Body of pancreas (tissue), 4 donors: ENCODE measurements at regions not wholly inside any gene's neighbourhood (a gene's known extent, or its start where the extent isn't known, plus 50 kb on each side); places are given as distances from the start of the nearest gene placed in this dataset.

Source experiments
- ATAC-seq: fragments of 150-250 bp; one replicate; pipeline ENCODE4 v1.9.1; 2016
- DNase-seq, 4 donors: peaks; one replicate each; pipeline ENCODE4 v3.0.0-alpha.2; 2019
- H3K27ac ChIP-seq, 4 donors: fragments of 200-600 bp; sonication (generic); 1 replicate in 3 of 4; 2 replicates in 1 of 4; pipeline versions ENCODE4 v1.5.1 to v1.6.1; 2016 to 2019; ENCODE audit warnings: mild to moderate bottlenecking in 1 of 4, mixed read lengths in 1 of 4, moderate library complexity in 1 of 4
- H3K27me3 ChIP-seq, 2 donors: fragments of 200-600 bp; sonication (generic); one replicate each; pipeline ENCODE4 v1.6.0; 2016; ENCODE audit warnings: mild to moderate bottlenecking in 1 of 2
- H3K36me3 ChIP-seq, 2 donors: fragments of 200-600 bp; sonication (generic); replicated peaks in 1 of 2; 2 replicates each; pipeline ENCODE4 v1.5.1; 2016; ENCODE audit warnings: low read depth in 2 of 2; ENCODE audit not compliant: insufficient read depth in 1 of 2
- H3K4me1 ChIP-seq: fragments of 200-600 bp; sonication (generic); one replicate; pipeline ENCODE4 v1.6.0; 2016
- H3K4me3 ChIP-seq, 2 donors: fragments of 200-600 bp; sonication (generic); 1 replicate in 1 of 2; 2 replicates in 1 of 2; pipeline ENCODE4 v1.5.1; 2016 to 2019
- H3K9me3 ChIP-seq, 3 donors: fragments of 200-600 bp; sonication (generic); 1 replicate in 2 of 3; 2 replicates in 1 of 3; pipeline ENCODE4 v1.5.1; 2016
- POLR2A ChIP-seq, 3 donors: fragments of 450-650 bp; IDR thresholded peaks; one replicate each; pipeline ENCODE4 v1.6.1; 2016; ENCODE audit warnings: antibody characterized with exemption in 3 of 3, mild to moderate bottlenecking in 2 of 3
- WGBS, 2 donors: methylation state at CpG; one replicate each; pipeline ENCODE4 v1.1.5; 2017; 5-methylcytosine and 5-hydroxymethylcytosine counted together
- intact Hi-C: fragments of 100-400 bp; cut with DNase I; formaldehyde crosslinking; loops from one replicate; pipeline ENCODE4 v1.15.1; 2023
- TF ChIP-seq, protein P1 (sequence below), 7 experiments: fragments of 450-650 bp in 4 of 7; fragments of 200-600 bp in 3 of 7; sonication (generic) in 3 of 7; IDR thresholded peaks; one replicate each; pipeline ENCODE4 v1.5.1; 2016 to 2019; ENCODE audit warnings: antibody characterized with exemption in 7 of 7

DNA sequence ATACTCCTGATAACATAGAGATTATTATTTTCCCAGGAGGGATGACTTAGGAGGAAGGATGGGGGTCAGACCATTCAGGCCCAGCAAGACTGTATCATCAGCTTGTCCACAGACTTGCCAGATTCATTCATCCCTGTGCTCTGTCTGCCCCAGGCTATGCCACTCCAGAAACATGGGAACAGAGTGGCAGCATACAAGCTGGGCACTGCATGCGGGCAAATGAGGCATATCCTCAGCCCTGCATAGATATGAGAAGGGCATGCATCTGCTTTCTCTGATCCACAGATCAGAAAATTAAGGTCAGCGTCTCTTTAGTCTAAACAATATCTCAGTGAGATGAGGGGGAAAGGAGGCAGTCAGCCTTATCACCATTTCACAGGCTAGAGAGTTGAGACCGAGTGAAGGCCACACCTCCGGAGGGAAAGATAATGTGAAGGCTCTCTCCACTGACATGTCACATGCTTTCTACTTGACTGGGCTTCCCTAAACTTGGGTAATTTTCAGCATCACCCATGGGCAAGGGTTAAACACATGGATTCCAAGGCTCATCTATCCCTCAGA, 140.5 kb downstream of the TFAP2B start:
- Histone ChIP-seq H3K4me3 (no peak overlapping the region), H3K4me1 (no peaks in the 10 kb centered on the region), H3K27me3 (no peaks in the 10 kb centered on the region), H3K27ac (no peak overlapping the region), H3K36me3 (no peaks in the 10 kb centered on the region), H3K9me3 (no peaks in the 10 kb centered on the region)
- no peak for ATAC-seq
- 58 to 69% methylated on average over 4 of the region's 4 CpGs for WGBS, 2 donors
- DNase-seq, result no peak
- no peak for TF ChIP-seq POLR2A (IDR thresholded peaks at IDR 0.05)
- TF ChIP-seq, protein P1, sequence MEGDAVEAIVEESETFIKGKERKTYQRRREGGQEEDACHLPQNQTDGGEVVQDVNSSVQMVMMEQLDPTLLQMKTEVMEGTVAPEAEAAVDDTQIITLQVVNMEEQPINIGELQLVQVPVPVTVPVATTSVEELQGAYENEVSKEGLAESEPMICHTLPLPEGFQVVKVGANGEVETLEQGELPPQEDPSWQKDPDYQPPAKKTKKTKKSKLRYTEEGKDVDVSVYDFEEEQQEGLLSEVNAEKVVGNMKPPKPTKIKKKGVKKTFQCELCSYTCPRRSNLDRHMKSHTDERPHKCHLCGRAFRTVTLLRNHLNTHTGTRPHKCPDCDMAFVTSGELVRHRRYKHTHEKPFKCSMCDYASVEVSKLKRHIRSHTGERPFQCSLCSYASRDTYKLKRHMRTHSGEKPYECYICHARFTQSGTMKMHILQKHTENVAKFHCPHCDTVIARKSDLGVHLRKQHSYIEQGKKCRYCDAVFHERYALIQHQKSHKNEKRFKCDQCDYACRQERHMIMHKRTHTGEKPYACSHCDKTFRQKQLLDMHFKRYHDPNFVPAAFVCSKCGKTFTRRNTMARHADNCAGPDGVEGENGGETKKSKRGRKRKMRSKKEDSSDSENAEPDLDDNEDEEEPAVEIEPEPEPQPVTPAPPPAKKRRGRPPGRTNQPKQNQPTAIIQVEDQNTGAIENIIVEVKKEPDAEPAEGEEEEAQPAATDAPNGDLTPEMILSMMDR (IDR thresholded peaks at IDR 0.05), result no peak
- intact Hi-C loops, result no loop called here

DNA sequence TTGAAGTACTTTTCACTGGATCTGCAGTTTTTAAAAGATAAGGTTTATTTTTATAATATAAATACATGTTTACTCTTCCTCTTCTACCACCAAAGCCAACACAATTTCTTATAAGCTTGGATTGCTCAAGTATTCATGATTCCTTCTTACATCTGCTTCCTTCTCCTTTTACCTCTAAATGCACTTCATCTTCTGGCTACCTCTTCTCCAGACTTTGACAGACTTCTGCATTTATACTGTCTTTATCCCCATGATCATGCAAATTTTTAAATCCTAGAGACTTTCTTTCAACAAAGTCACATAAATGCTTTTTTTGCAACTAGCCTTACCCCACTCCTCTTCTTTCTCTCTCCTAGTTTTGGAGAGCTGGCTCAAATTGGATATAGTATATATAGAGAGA, 142.9 kb downstream of the TFAP2B start:
- Histone ChIP-seq H3K4me3 (no peak overlapping the region), H3K36me3 (no peaks in the 10 kb centered on the region), H3K4me1 (no peaks in the 10 kb centered on the region), H3K27me3 (no peaks in the 10 kb centered on the region), H3K9me3 (no peaks in the 10 kb centered on the region), H3K27ac (no peak overlapping the region)
- TF ChIP-seq POLR2A (IDR thresholded peaks at IDR 0.05), result no peak
- TF ChIP-seq, protein P1 (IDR thresholded peaks at IDR 0.05), result no peak
- ATAC-seq (no peak), DNase-seq (no peak)
- intact Hi-C loops, result no loop called here

DNA sequence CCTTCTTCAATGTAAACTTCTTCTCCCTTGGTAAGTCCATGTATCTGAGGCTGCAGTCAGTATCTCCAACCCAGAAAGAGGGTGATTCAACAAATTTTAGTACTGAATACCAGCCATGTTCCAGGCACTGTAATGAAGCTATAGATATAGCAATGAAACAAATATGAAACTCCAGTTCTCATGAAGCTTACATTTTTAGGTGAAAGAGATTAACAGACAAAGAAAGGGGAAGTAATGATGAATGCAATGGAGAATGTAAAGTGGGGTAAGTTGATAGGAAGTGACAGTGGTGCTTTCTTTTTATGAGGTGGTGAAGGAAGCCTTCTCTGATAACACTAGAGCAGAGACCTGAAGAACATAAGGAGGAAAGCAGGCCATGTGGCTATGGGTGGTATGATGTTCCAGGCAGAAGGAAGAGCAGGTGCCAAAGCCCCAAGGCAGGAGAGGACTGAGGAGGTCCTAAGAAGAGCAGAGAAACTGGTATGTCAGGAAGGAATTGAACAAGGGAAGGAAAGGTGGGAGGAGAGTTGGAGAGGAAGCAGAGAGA, 143.6 kb downstream of the TFAP2B start:
- TF ChIP-seq, protein P1 (IDR thresholded peaks at IDR 0.05), result no peak
- TF ChIP-seq POLR2A (IDR thresholded peaks at IDR 0.05), result no peak
- Histone ChIP-seq H3K9me3 (no peaks in the 10 kb centered on the region), H3K27ac (no peak overlapping the region), H3K36me3 (no peaks in the 10 kb centered on the region), H3K4me1 (no peaks in the 10 kb centered on the region), H3K4me3 (no peak overlapping the region), H3K27me3 (no peaks in the 10 kb centered on the region)
- intact Hi-C loops, result no loop called here
- DNase-seq (no peak), ATAC-seq (no peak)

DNA sequence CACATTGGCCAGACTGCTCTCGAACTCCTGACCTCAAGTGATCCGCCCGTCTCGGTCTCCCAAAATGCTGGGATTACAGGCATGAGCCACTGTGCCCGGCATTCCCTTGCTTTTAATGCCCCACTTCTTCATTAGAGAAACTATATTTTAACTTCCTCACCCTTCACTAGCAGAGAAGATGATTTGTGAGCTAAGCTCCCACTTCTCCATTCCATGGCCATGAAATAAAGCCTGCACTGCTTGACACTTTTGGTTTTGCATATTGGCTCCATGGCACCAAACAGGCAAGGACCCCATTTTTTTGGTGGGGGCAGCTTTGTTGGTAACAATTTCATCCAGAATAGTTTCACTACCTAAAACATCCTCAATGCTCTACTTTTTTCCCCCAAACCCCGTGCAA, 145.3 kb downstream of the TFAP2B start:
- no peak for ATAC-seq
- DNase-seq, result no peak
- Histone ChIP-seq H3K27me3 (no peaks in the 10 kb centered on the region), H3K36me3 (no peaks in the 10 kb centered on the region), H3K27ac (no peak overlapping the region), H3K4me1 (no peaks in the 10 kb centered on the region), H3K9me3 (no peaks in the 10 kb centered on the region), H3K4me3 (no peak overlapping the region)
- TF ChIP-seq, protein P1 (IDR thresholded peaks at IDR 0.05), result no peak
- no peak for TF ChIP-seq POLR2A (IDR thresholded peaks at IDR 0.05)
- WGBS, 2 donors, result 72 to 81% methylated on average over 6 of the region's 6 CpGs
- intact Hi-C loops, result no loop called here

DNA sequence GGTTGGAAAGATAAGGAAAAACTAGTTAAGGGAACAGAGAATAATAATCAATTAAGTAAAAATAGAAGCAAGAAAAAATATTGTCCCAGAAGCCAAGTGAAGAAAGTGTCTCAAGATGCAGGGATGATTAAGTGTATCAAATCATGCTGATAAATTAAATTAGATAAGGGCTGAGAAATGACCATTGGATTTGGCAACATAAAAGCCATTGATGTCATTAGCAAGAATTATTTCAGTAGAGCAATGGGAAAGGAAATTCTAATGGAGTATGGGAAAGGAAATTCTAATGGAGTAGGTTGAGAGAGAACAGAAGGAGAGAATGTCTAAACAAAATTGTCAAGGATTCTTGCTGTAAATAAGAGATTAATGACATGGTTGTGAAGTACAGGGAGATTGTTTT, 146.8 kb downstream of the TFAP2B start:
- Histone ChIP-seq H3K27ac (no peak overlapping the region), H3K4me1 (no peaks in the 10 kb centered on the region), H3K36me3 (no peaks in the 10 kb centered on the region), H3K4me3 (no peak overlapping the region), H3K9me3 (no peaks in the 10 kb centered on the region), H3K27me3 (no peaks in the 10 kb centered on the region)
- DNase-seq, result no peak
- no peak for TF ChIP-seq POLR2A (IDR thresholded peaks at IDR 0.05)
- TF ChIP-seq, protein P1 (IDR thresholded peaks at IDR 0.05), result no peak
- ATAC-seq, result no peak
- intact Hi-C loops, result no loop called here
